Activated CD4-positive, alpha-beta T cell treated with anti-CD3 and anti-CD28 coated beads, Interleukin-2, amount 10 ng/mL, durations not matched to agents 7 days and 5 days (primary cell): ENCODE measurements at regions not wholly inside any gene's neighbourhood (a gene's known extent, or its start where the extent isn't known, plus 50 kb on each side); places are given as distances from the start of the nearest gene placed in this dataset.
"Not testable (repeated sequence)": the region's sequence is repeated elsewhere in the genome, so short reads cannot be mapped to it uniquely, and the experiment has no call there.

Source experiments
- CTCF ChIA-PET: fragments of 350-600 bp; sonication (Branson Sonifier 250); formaldehyde crosslinking; loops from one replicate; lab custom pipeline; 2021; ENCODE audit warnings: antibody characterized with exemption; lab: Charles Lee
- POLR2A ChIA-PET: fragments of 350-600 bp; sonication (Branson Sonifier 250); formaldehyde crosslinking; loops from one replicate; lab custom pipeline; 2021; ENCODE audit warnings: antibody characterized with exemption; lab: Charles Lee
- DNase-seq: peaks from one replicate; pipeline ENCODE4 v3.0.0-alpha.2; 2020
- H3K27ac Mint-ChIP-seq: one replicate; pipeline ENCODE4 v1.8.0; 2021; ENCODE audit warnings: mild to moderate bottlenecking, moderate library complexity, mixed read lengths
- H3K27me3 Mint-ChIP-seq: one replicate; pipeline ENCODE4 v1.8.0; 2021; ENCODE audit warnings: mixed read lengths
- H3K36me3 Mint-ChIP-seq: one replicate; pipeline ENCODE4 v1.8.0; 2021; ENCODE audit warnings: low read depth, mixed read lengths
- H3K4me1 Mint-ChIP-seq: one replicate; pipeline ENCODE4 v1.8.0; 2021; ENCODE audit warnings: mixed read lengths
- H3K4me3 Mint-ChIP-seq: one replicate; pipeline ENCODE4 v1.8.0; 2021; ENCODE audit warnings: mild to moderate bottlenecking, moderate library complexity, mixed read lengths
- H3K9me3 Mint-ChIP-seq: one replicate; pipeline ENCODE4 v1.8.0; 2021; ENCODE audit warnings: mixed read lengths

- Mint-ChIP-seq H3K4me1 (no peaks in the 10 kb centered on the region), H3K36me3 (no peaks in the 10 kb centered on the region), H3K27ac (no peak overlapping the region), H3K4me3 (no peak overlapping the region), H3K27me3 (peaks cover 6% of the 10 kb centered on the region), H3K9me3 (no peaks in the 10 kb centered on the region)
- DNase-seq, result no peak
- ChIA-PET POLR2A (no interaction called here), CTCF (no interaction called here)
Observed at GRCh38 chrX:53883196-53883595, 161.1 kb downstream of the PHF8 start.

GRCh38 chrX:53882331-53882730, 161.9 kb downstream of the PHF8 start:
- Mint-ChIP-seq H3K27ac (no peak overlapping the region), H3K36me3 (no peaks in the 10 kb centered on the region), H3K9me3 (peaks cover 4% of the 10 kb centered on the region), H3K27me3 (peaks cover 6% of the 10 kb centered on the region), H3K4me1 (no peaks in the 10 kb centered on the region), H3K4me3 (no peak overlapping the region)
- no peak for DNase-seq
- ChIA-PET CTCF (no interaction called here), POLR2A (no interaction called here)

- H3K27me3 Mint-ChIP-seq, CTCF ChIA-PET, POLR2A ChIA-PET, H3K4me3 Mint-ChIP-seq, DNase-seq, H3K9me3 Mint-ChIP-seq, H3K4me1 Mint-ChIP-seq, H3K27ac Mint-ChIP-seq, H3K36me3 Mint-ChIP-seq: not testable (repeated sequence)
Observed at GRCh38 chrX:53880786-53881185, 163.5 kb downstream of the PHF8 start.

GRCh38 chrX:53859890-53860289, 173.4 kb upstream of the HUWE1 start:
- H3K27me3 Mint-ChIP-seq, result peaks cover 2% of the 10 kb centered on the region
- ChIA-PET POLR2A (no interaction called here), CTCF (no interaction called here)
- H3K4me1 Mint-ChIP-seq, result no peaks in the 10 kb centered on the region
- H3K4me3 Mint-ChIP-seq, result no peak overlapping the region
- H3K27ac Mint-ChIP-seq, result no peak overlapping the region
- DNase-seq, result no peak
- no peaks in the 10 kb centered on the region for H3K36me3 Mint-ChIP-seq
- H3K9me3 Mint-ChIP-seq, result no peaks in the 10 kb centered on the region

GRCh38 chrX:53831662-53832635, 145.4 kb upstream of the HUWE1 start:
- Mint-ChIP-seq H3K27ac (no peak overlapping the region), H3K36me3 (no peaks in the 10 kb centered on the region), H3K4me1 (peaks cover 14% of the 10 kb centered on the region), H3K9me3 (no peaks in the 10 kb centered on the region), H3K27me3 (no peaks in the 10 kb centered on the region), H3K4me3 (no peak overlapping the region)
- ChIA-PET CTCF (interaction anchor here (1.0 kb wide), 1 partner anchor 148 kb away, joined by 3 read pairs; no protein-coding TSS in a partner anchor), POLR2A (no interaction called here)
- DNase-seq, result peak; percentile 57

- H3K9me3 Mint-ChIP-seq, result no peaks in the 10 kb centered on the region
- no peak for DNase-seq
- no peaks in the 10 kb centered on the region for H3K36me3 Mint-ChIP-seq
- ChIA-PET CTCF (no interaction called here), POLR2A (no interaction called here)
- H3K27me3 Mint-ChIP-seq, result no peaks in the 10 kb centered on the region
- H3K27ac Mint-ChIP-seq, result no peak overlapping the region
- no peak overlapping the region for H3K4me3 Mint-ChIP-seq
- peaks cover 4% of the 10 kb centered on the region for H3K4me1 Mint-ChIP-seq
Observed at GRCh38 chrX:53824686-53825085, 138.2 kb upstream of the HUWE1 start.

- H3K36me3 Mint-ChIP-seq, H3K4me3 Mint-ChIP-seq, H3K4me1 Mint-ChIP-seq, H3K27ac Mint-ChIP-seq, DNase-seq, H3K9me3 Mint-ChIP-seq, H3K27me3 Mint-ChIP-seq, CTCF ChIA-PET, POLR2A ChIA-PET: not testable (repeated sequence)
Observed at GRCh38 chrX:53818115-53818514, 131.6 kb upstream of the HUWE1 start.

- H3K27me3 Mint-ChIP-seq, result no peaks in the 10 kb centered on the region
- no peaks in the 10 kb centered on the region for H3K36me3 Mint-ChIP-seq
- no peak for DNase-seq
- no peak overlapping the region for H3K27ac Mint-ChIP-seq
- H3K9me3 Mint-ChIP-seq, result no peaks in the 10 kb centered on the region
- ChIA-PET CTCF (no interaction called here), POLR2A (no interaction called here)
- peaks cover 3% of the 10 kb centered on the region for H3K4me1 Mint-ChIP-seq
- H3K4me3 Mint-ChIP-seq, result no peak overlapping the region
Observed at GRCh38 chrX:53817548-53817947, 131.0 kb upstream of the HUWE1 start.

GRCh38 chrX:53813670-53814440, 127.3 kb upstream of the HUWE1 start:
- H3K9me3 Mint-ChIP-seq, result no peaks in the 10 kb centered on the region
- ChIA-PET CTCF (no interaction called here), POLR2A (no interaction called here)
- H3K27ac Mint-ChIP-seq, result no peak overlapping the region
- no peak overlapping the region for H3K4me3 Mint-ChIP-seq
- no peaks in the 10 kb centered on the region for H3K27me3 Mint-ChIP-seq
- H3K4me1 Mint-ChIP-seq, result peaks cover 3% of the 10 kb centered on the region
- H3K36me3 Mint-ChIP-seq, result no peaks in the 10 kb centered on the region
- DNase-seq, result no peak

GRCh38 chrX:53798281-53798680, 111.8 kb upstream of the HUWE1 start:
- Mint-ChIP-seq H3K9me3 (peaks cover 7% of the 10 kb centered on the region), H3K4me1 (peaks cover 17% of the 10 kb centered on the region), H3K27me3 (no peaks in the 10 kb centered on the region), H3K36me3 (peaks cover 2% of the 10 kb centered on the region), H3K27ac (no peak overlapping the region), H3K4me3 (no peak overlapping the region)
- no peak for DNase-seq
- ChIA-PET POLR2A (no interaction called here), CTCF (no interaction called here)

GRCh38 chrX:53795576-53795975, 109.1 kb upstream of the HUWE1 start:
- CTCF ChIA-PET, result no interaction called here
- H3K4me1 Mint-ChIP-seq, result peaks cover 18% of the 10 kb centered on the region
- H3K27ac Mint-ChIP-seq, result no peak overlapping the region
- H3K4me3 Mint-ChIP-seq, result no peak overlapping the region
- peaks cover 5% of the 10 kb centered on the region for H3K9me3 Mint-ChIP-seq
- POLR2A ChIA-PET, result no interaction called here
- H3K27me3 Mint-ChIP-seq, result no peaks in the 10 kb centered on the region
- DNase-seq, result no peak
- peaks cover 2% of the 10 kb centered on the region for H3K36me3 Mint-ChIP-seq

- peaks cover 2% of the 10 kb centered on the region for H3K36me3 Mint-ChIP-seq
- ChIA-PET POLR2A (no interaction called here), CTCF (no interaction called here)
- no peaks in the 10 kb centered on the region for H3K27me3 Mint-ChIP-seq
- H3K4me3 Mint-ChIP-seq, result no peak overlapping the region
- H3K27ac Mint-ChIP-seq, result no peak overlapping the region
- peaks cover 2% of the 10 kb centered on the region for H3K9me3 Mint-ChIP-seq
- DNase-seq, result no peak
- peaks cover 18% of the 10 kb centered on the region for H3K4me1 Mint-ChIP-seq
Observed at GRCh38 chrX:53794181-53794580, 107.7 kb upstream of the HUWE1 start.

- Mint-ChIP-seq H3K27ac (no peak overlapping the region), H3K27me3 (no peaks in the 10 kb centered on the region), H3K36me3 (no peaks in the 10 kb centered on the region), H3K4me3 (no peak overlapping the region), H3K4me1 (peaks cover 4% of the 10 kb centered on the region), H3K9me3 (peaks cover 6% of the 10 kb centered on the region)
- no peak for DNase-seq
- CTCF ChIA-PET, result no interaction called here
- POLR2A ChIA-PET, result no interaction called here
Observed at GRCh38 chrX:53768865-53769264, 82.3 kb upstream of the HUWE1 start.
